TTC549 (cell line): ENCODE measurements at regions not wholly inside any gene's neighbourhood (a gene's known extent, or its start where the extent isn't known, plus 50 kb on each side); places are given as distances from the start of the nearest gene placed in this dataset.

Experiments
- FAIRE-seq: peaks from 2 replicates; lab custom pipeline; 2012; peaks lifted over from hg19 to GRCh38; lab: Jason Lieb, UNC

DNA sequence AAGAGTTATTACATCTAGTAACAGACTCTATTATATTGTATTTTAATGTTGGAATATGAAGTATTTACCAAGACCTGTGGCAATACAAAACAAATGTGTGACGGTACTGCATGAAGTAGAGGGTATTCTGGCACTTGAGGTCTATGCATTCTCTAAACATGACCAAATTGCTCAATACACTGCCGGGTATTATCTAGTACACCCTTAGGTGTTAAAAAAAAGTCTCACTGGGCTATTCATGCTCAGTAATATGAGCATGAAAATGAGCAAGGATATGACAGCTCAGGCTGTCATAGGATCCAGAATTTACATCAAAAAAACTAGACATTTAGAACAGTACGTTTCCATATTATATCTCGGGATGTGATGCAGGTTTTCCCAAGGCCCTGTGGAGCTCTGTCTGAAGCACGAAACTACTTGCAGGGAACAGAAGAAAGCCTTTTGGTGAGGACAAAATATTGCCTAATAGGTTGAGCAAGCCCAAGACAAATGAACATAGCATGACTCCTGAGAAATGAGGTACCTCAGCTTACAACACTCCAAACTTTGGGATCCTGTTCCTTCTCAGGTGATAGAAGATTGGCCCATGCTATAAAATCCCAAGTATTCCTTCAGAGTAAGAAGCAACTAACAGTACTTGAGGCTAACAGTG lies 74.1 kb upstream of the MAOA start:
- FAIRE-seq = no peak

- no peak for FAIRE-seq
Observed at GRCh38 chrX:43582540-43582913, 73.6 kb upstream of the MAOA start.

DNA sequence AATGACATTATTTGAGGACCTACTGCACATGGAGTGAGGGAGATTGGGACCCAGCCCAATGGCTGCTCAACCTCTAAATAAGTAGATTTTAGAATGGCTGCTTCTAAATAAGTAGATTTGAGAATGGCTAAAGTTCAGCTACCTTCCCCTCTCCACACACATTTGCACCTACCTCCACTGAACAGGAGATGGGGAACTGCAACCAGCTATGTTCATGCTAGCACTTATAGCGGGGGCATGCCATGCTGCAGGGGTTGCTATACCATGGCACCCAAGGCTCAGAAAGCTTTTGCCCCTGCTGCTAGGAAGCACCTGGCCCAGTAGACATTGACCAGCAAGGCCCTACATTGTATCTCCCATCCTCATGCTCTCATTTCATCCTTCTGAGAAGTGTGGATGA lies 70.2 kb upstream of the MAOA start:
- FAIRE-seq = no peak

- no peak for FAIRE-seq
Observed at GRCh38 chrX:43586830-43587229, 69.3 kb upstream of the MAOA start.

- FAIRE-seq = no peak
Observed at GRCh38 chrX:43589735-43590134, 66.4 kb upstream of the MAOA start.

GRCh38 chrX:43590150-43590549 lies 65.9 kb upstream of the MAOA start:
- no peak for FAIRE-seq

- no peak for FAIRE-seq
Observed at GRCh38 chrX:43592597-43592996, 63.5 kb upstream of the MAOA start.

GRCh38 chrX:43595931-43596330 lies 60.2 kb upstream of the MAOA start:
- FAIRE-seq = no peak

- FAIRE-seq = no peak
Observed at GRCh38 chrX:43604753-43605152, 51.3 kb upstream of the MAOA start.

DNA sequence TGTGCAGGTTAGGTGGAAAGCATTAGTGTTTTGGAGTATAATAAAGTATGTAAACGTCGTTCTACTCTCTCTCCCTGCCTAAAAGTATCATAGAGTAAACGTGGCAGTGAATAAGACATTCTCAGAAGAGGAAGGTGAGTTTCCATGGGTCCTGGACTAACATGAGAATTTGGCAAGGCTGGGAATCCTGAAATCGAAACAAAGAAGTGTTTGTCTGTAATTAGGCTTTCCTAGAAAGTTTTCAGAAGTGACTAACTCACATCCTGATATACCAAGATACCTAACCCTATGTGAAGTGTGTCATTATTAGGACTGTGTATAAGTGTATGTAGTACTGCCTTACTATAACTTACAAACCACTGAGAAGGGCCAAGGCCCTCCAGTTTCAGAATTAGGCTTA lies 50.7 kb upstream of the MAOA start:
- no peak for FAIRE-seq
